ENCODE measurements at regions not wholly inside any gene's neighbourhood (a gene's known extent, or its start where the extent isn't known, plus 50 kb on each side); places are given as distances from the start of the nearest gene placed in this dataset.
"Not testable (repeated sequence)": the region's sequence is repeated elsewhere in the genome, so short reads cannot be mapped to it uniquely, and the experiment has no call there.

DNA sequence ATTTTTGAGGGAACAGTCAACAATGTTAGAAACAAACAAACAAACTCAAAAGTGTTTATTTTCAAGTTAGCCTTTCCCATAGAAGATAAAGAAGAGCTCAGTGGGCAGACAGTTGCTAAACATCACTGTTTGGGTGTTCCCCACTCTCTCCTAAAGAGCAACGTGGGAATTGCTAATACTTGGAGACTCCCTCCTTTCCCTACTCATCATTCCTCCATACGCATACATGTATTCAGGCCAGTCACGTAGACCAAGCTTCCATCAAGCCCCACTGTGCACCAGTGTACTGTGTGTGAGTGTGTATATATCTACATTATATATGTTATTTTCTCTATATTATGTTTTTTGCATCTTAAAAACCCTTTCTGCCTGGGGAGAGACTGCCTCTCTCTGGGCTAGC, 115.0 kb upstream of the EGFLAM start:
- DNase-seq = no peak

DNA sequence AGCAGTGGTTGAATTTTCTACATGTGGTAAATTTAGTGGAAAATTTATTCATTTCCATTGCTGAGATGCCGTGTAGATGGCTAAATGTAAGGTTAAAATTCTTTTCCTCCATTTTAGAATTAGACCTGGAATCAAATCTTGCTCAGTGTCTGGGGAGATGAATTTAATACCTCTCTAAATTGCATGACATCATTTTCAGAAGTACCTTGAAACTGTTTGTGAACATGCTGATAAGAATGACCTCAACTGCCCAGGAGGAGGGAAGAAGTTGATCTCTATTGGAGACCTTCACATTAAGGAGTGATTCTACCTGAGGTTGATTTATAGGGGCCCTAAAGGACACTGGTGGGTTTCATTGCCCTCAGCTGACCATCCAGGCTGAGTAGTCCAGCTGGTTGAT, 116.7 kb upstream of the EGFLAM start:
- DNase-seq = no peak

DNA sequence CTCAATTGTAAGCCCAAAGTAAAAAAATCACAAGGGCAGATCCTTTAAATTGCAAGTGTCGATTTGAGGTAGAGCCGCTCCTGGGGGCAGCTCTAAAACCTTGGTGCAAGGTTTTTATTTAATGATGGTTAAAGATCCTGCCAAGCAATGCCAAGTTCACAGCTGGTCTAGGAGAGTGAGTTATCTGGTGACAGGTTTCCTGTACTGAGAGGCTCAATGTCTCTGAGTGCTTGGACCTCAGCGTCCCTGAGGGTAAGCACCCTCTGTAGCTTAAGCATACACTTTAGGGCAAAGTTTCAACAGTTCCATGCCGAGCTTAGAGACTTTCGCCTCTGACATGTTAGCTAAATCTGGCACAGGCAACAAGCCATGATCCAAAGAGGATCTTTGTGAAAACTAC, 119.8 kb upstream of the EGFLAM start:
- no peak for DNase-seq

DNA sequence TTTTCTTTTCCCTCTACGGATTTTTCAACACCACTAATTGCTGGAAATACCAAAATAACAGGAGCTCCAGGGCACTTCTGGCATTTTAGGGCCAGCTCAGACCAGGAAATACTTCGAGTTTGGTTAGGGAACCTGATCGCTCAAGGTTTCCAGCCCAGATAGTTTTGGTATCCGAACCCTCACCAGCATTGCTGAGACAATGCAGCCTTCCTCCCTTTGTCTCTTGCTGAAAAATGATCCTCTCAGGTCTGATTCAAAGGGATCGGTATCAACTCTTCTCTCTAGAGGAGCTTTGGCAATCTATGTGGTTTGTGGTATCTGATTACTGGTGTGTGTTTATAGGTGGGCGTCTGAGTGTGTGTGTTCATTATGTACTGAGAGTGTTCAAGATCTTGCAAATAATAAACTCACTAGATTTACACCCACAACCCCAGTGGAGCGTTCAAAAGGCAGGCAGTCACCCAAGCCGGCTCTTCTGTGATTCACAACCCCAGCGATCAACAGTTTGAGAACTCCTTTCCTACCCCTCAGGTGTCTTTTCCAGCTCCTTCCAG, 122.8 kb upstream of the EGFLAM start:
- no peak for DNase-seq

DNA sequence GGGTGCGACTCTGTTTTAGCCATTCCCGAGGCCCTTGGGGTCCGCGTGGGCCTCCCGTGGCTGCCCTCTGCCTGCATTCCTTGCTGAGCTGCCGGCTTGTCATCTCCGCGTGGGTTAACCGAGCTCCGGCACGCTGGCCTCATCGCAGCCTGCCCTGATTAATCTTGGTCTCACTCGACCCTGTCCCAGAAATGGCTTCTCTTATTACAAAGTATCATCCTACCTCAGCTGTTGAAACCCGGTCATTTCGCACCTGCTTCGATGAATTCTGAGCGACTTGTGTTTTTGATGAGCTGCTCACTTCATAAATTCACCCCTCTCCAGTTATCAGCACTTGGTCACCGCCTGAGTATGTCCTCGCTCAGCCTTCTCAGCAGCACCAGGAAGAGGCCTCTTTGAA, 123.5 kb upstream of the EGFLAM start:
- no peak for DNase-seq

DNA sequence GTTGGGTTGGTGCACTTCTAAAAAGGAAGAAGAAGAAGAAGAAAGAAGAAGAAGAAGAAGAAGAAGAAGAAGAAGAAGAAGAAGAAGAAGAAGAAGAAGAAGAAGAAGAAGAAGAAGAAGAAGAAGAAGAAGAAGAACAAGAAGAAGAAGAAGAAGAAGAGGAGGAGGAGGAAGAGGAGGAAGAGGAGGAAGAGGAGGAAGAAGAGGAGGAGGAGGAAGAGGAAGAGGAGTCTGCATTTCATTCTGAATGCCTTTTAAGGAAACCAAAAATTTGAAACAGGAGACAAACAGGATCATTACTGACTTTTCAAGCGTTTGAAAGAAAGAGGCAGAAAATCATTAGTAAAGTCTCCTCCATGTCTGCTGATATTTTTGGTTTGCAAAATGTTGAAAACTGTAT, 124.1 kb upstream of the EGFLAM start:
- DNase-seq = not testable (repeated sequence)

DNA sequence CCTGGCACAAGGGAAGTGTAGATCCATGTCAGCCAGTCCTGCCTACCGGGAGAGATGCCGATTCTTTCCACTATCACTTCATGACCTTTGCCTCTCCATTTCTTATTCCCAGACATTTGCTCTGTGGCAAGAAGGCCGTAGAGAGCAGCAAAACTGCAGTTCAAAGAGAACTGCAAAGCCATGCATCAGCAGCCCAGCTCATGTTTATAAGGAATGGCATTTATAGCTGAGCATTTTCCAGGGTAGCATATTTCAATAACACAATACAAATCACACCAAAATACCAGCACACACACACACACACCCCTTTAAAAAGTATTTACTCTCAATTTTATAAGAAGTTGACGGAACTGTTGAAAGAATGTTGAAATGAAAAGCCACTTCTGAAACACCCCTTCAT, 126.7 kb upstream of the EGFLAM start:
- DNase-seq = no peak

DNA sequence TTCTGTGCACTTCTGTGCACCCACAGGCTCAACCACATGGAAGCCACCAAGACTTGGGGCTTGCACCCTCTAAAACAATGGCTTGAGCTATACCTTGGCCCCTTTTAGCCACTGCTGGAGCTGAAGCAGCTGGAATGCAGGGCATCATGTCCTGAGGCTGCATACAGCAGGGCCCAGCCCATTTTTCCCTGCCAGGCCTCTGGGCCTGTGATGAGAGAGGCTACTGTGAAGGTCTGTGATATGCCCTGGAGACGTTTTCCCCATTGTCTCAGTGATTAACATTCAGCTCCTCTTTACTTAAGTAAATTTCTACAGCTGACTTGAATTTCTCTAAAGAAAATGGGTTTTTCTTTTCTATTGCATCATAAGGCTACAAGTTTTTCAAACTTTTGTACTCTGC, 134.0 kb upstream of the EGFLAM start:
- DNase-seq = no peak

DNA sequence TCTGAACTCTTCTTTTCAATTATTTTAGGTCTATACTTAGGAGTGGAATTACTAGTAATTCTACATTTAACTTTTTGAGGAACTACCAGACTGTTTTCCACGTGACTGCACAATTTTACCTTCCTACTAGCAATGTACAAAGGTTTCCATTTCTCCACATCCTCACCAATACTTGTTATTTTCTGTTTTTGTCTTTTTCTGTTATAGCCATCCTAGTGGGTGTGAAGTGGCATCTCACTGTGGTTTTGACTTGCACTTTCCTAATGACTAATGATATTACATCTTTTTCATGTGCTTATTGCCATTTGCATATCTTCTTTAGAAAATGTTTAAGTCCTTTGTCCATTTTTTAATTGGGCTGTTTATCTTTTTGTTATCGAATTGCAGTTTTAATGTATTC, 136.9 kb upstream of the EGFLAM start:
- DNase-seq = no peak

DNA sequence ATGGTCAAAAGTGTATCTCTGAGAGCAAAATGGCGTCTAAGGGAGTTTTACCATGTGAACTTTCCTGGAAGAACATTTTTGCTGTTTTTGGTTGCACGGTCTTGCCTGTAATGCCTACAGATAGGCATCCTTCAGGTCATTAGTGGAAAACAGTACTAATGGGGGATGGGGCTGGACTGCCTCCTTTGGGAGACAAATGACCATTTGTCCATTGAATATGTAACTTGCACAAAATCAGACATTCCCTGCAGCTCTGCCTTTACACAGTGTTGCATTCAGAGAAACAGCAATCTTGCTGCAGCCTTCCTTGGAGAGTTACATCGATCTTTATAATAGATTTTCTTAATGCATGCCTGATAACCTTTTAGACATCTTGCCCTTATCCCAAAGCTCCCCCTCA, 138.5 kb upstream of the EGFLAM start:
- DNase-seq = no peak

DNA sequence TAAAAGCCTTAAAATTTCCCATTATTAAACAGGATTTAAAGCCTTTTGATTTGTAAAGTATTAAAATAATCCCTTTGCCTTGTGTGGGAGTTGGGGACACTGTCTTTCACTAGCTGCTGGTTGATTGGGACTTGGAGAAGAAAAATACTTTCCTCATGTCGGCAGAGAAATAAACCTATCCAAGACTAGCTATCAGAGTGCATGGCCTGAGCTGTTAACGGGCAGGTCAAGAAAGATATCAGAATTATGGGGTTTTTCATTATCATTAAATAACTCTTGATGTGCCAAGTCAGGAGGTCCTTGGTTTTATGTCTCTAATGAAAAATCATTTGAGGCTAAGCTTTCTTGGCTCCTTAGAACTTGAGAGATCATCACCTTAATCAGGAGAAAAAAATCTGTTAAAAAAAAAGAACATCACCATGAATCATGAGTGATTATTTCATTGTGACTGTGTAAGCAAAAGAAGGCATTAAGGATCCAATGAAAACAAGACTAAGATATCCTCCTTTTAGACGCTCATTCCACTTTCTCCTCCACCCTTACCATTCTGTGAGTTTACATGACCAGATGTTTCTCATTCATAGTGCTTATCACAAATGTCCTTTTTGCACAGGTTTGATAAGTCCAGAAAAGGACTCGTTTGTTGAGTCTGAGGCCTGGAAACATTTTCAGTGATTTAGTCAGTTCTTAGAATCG, 140.4 kb upstream of the EGFLAM start:
- no peak for DNase-seq

DNA sequence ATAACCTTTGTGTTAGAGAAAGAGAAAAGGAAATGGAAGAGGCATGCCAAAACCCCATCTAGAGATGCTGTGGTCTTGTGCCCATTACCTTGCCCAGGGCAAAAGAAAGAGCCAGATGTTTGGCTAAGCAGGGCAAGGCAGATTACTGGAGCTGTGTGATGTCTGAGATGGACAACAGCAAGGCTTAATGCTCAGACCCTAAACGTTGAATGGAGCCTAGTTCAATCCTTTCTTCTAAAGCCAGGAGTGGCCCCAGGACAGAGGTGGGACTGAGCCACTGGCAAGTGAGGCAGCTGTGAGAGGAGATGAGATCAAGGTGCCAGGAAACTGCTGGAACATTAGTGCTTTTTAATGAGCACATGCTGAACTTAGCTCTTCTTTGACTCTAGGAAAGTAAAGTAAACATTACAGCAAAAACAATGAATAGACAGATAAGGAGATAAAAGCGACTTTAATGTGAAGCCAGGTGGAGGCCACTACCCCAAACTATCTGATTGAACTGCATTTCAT, 143.0 kb upstream of the EGFLAM start:
- no peak for DNase-seq

DNA sequence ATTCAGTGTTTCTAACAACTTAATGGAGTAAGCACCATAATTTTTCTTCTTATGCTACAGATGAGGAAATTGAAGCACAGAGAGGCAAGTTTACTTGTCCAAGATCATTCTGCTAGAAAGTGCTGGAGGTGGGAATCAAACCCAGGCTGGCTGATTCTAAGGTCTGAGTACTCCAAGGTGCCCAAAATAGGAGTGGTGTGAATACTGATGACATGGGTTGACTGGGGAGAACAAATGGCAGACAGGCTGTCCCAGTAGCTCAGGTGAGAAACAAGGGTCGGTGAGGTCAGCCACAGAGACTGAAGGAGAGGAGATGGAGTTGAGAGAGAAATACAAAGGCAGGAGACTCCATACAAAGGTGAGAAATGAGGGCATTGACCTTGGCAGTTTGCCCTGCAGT, 144.5 kb upstream of the EGFLAM start:
- no peak for DNase-seq

DNA sequence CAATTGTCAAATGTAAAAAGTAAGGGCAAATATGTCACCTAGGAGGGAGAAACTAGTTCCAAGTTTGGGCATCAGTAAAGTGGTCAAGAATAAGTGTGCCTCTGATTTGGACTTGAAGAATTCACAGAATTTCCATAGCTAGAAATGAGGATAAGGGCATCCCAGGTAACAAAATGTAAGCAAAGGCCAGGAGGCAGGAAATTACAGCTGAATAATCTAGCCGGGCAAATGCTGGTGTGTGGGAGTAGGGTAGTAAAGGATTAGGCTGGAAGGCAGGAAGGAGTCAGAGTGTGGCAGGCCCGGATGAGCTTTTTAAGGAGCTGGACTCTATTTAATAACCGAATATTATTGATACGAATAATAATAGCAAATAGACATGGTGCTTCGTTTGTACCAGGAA, 144.9 kb upstream of the EGFLAM start:
- DNase-seq = no peak

DNA sequence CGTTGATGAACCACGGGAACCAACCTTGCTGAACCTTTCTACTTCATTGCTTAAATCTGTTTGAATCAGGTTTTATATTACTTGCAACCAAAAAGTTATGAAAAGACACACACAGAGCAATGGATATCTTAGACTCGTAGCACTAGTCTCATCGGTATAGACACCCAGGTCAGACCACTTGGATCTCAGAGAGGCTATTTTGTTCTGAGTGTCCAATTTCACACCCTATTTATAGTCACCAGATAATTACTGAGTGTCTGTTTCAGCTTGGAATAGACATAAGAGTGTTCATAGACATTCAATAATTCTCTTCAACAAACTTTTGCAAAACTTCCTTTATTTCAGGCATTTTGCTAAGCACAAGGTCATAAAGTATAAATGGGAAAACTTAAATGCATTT, 145.4 kb upstream of the EGFLAM start:
- no peak for DNase-seq

DNA sequence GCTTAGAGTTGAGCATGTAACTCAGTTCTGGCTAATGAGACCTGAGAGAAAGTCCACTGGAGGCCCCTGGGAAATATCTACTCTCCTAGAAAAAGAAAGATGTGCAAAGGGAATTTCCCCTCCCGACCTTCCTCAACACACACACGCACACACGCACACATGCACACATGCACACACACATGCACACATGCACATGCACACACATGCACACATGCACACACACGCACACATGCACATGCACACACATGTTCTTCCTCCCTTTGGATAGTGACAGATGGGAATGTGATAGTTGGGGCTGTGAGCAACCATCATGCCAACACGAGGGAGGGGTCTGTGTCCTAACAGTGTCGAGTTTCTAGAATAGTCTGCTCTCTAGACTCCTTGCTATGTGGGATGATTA, 148.2 kb upstream of the EGFLAM start:
- no peak for DNase-seq

DNA sequence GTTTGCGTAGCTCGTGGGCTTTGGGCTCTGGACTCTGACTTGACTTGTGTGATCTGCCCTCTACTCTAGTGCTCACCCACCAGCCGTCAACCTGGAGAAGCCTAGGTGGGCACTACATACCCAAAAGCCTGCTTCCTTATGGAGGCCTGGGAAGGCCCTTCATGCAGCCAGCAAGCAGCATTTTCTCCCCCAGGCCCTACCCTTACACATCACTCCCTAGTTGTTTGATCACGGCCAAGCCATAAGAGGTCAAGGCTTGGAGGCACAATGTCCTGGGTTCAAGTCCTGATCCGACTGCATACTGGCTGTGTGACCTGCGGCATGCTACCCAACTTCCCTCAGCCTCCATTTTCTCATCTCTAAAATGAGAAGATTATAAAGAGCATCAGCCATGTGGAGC, 151.3 kb upstream of the EGFLAM start:
- no peak for DNase-seq

DNA sequence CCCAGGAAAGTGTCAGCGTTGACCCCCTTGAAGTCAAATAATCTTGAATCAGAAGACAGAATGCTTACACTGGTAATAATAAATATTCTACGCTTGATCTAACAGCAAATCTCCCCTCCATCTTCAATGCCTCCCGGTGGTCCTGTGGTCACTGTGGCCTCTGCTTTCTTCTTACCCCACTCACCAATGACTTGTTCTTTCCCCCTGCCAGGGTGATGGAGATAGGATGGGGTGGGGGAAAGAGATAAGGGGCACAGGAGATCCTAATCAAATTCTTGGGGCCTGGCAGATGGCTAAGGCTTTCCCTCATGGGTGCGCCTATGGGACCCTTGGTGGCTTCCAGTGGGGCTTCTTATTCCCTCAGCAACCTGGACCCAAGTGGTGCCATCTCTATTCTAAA, 152.6 kb upstream of the EGFLAM start:
- DNase-seq = no peak

DNA sequence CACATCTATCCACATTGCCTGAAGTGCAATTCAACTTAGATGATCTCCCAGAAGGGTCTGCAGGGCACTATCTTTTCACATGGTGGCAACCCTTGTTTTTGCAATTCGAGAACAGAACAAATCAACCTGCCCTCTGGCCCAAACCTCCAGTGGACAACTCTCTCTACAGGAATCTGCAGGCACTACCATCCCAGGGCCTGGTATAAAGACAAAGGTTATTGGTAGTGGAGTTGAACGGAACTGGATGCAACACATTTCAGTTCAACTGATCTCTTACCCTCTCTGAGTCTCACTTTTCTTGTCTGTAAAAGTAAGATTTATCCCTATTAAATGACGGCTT, 153.2 kb upstream of the EGFLAM start:
- DNase-seq = no peak

DNA sequence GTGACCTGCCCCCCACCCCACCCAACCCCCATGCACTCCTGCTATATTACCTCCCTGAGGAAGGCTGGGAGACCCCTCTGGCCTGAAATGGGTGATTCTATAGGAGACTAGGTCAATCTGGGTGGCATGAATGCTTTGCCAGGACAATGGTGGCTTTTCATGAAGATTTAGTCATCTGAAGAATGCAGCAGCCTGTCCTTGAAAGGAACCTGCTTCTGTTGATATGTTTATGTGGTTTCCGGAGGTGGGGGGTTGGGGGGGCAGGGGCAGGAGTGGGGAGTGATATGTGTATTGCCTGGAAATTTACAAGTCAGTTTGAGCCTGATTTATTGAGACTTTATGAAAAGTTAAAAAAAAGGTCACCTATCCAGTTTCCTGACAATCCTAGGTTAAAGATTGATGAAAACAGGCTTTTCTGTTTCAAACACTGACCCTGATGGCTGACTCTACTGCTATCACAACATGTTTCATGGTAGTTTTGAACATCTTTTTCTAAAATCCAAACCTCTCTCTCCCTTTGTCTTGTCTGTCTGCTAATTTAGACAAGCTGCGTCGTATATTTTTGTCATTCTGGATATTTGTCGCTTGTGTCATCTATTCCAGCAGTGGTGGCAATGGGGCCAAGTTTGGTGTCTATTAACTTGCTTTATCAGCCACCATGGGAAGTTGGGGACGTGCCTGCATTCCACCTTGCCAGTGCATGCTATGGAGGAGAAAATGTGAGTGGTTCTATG, 153.7 kb upstream of the EGFLAM start:
- no peak for DNase-seq

DNA sequence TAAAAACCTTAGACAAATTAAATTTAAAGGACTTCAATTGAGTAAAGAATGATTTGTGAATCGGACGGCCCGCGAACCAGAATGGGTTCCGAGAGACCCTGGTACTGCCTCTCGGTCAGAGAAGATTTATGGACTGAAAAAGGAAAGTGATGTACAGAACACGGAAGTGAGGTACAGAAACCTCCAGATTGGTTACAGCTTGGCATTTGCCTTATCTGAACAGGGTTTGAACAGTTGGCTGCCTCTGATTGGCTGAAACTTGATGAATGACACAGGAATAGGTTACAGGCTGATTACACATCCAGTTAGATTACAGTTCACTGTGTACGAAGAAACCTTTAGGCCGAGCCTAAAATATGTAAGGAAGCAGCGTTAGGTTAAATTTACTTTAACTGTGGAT, 156.5 kb upstream of the EGFLAM start:
- no peak for DNase-seq

DNA sequence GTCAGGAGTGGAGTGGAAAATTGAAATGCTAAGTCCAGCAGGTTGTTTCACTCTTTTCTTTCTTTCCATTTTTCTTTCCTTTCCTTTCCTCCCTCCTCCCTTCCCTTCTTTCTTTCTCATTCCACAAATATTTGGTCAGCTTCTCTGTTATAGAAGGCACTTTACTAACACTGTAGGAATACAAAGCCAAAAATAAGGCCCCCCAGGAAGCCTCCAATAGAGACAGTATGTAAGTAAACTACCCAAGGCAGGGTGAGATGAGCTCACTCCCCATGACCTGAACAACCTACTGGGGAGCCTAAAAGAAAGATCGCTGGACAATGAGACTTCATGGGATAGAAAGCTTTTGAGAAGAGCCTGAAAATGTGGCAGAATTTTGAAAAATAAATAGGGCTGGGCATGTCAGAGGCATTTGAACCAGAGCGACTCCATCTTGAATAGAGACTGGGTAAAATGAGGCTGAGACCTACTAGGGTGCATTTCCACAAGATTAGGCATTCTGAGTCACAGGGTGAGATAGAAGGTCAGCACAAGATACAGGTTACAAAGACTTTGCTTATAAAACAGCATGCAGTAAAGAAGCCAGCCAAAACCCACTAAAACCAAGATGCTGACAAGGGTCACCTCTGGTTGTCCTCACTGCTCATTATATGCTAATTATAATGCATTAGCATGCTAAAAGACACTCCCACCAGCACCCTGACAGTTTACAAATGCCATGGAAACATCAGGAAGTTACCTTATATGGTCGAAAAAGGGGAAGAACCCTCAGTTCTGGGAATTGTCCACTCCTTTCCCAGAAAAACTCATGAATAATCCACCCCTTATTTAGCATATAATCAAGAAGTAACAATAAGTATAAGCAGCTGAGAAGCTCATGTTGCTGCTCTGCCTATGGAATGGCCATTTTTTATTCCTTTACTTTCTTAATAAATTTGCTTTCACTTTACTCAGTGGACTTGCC, 158.9 kb upstream of the EGFLAM start:
- no peak for DNase-seq

DNA sequence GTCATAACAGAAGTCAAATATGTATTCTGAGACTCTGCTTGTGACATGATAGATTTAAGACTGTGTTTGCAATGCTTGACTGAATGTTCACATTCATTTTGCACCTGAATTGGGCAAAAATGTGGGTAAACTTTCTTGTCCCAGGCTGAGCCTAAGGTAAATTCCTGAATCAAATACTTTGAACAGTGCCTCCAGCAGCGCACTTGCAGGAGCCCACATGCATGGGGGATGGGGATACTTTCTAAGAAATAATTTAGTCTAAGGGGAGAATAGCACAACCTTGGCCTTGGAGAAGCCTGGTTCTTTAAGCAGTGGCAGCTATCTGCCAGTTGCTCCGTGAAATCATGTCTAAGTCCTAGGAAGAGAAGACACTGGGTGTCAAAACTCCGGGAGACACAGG, 163.5 kb upstream of the EGFLAM start:
- DNase-seq = no peak

All from DMS79 (cell line).